ENCODE measurements at regions not wholly inside any gene's neighbourhood (a gene's known extent, or its start where the extent isn't known, plus 50 kb on each side); places are given as distances from the start of the nearest gene placed in this dataset.
A peak's percentile ranks its signal among the peaks of the same experiment; 100 is the strongest.
"Not testable (repeated sequence)": the region's sequence is repeated elsewhere in the genome, so short reads cannot be mapped to it uniquely, and the experiment has no call there.

- DNase-seq, result no peak
Observed at GRCh38 chr3:165716592-165716991, 120.6 kb downstream of the BCHE start.

- DNase-seq, result no peak
Observed at GRCh38 chr3:165713479-165713878, 123.7 kb downstream of the BCHE start.

- no peak for DNase-seq
Observed at GRCh38 chr3:165712382-165712781, 124.8 kb downstream of the BCHE start.

GRCh38 chr3:165697910-165698309, 139.3 kb downstream of the BCHE start:
- no peak for DNase-seq

- no peak for DNase-seq
Observed at GRCh38 chr3:165696496-165696895, 140.7 kb downstream of the BCHE start.

GRCh38 chr3:165683947-165684346, 153.3 kb downstream of the BCHE start:
- DNase-seq, result no peak

GRCh38 chr3:165682734-165683133, 154.5 kb downstream of the BCHE start:
- no peak for DNase-seq

- DNase-seq, result no peak
Observed at GRCh38 chr3:165669967-165670366, 167.3 kb downstream of the BCHE start.

- DNase-seq, result no peak
Observed at GRCh38 chr3:165669504-165669903, 167.7 kb downstream of the BCHE start.

GRCh38 chr3:165667676-165668075, 169.5 kb downstream of the BCHE start:
- DNase-seq, result no peak

GRCh38 chr3:165658027-165658426, 179.2 kb downstream of the BCHE start:
- no peak for DNase-seq

- DNase-seq, result no peak
Observed at GRCh38 chr3:165653130-165653778, 184.0 kb downstream of the BCHE start.

GRCh38 chr3:165649282-165649681, 187.9 kb downstream of the BCHE start:
- not testable (repeated sequence) for DNase-seq

- no peak for DNase-seq
Observed at GRCh38 chr3:165645191-165645590, 192.0 kb downstream of the BCHE start.

GRCh38 chr3:165644331-165644730, 192.9 kb downstream of the BCHE start:
- DNase-seq, result no peak

GRCh38 chr3:165643425-165643824, 193.8 kb downstream of the BCHE start:
- no peak for DNase-seq

GRCh38 chr3:165642761-165643420, 194.3 kb downstream of the BCHE start:
- DNase-seq, result peak in 1 of 14 donors; percentile 7

GRCh38 chr3:165641569-165642310, 195.5 kb downstream of the BCHE start:
- no peak for DNase-seq

- no peak for DNase-seq
Observed at GRCh38 chr3:165640970-165641369, 196.3 kb downstream of the BCHE start.

- DNase-seq, result no peak
Observed at GRCh38 chr3:165640031-165640430, 197.2 kb downstream of the BCHE start.

GRCh38 chr3:165638034-165638433, 199.2 kb downstream of the BCHE start:
- DNase-seq, result no peak

GRCh38 chr3:165636684-165637015, 200.6 kb downstream of the BCHE start:
- no peak for DNase-seq

- no peak for DNase-seq
Observed at GRCh38 chr3:165635791-165636683, 201.2 kb downstream of the BCHE start.

Measured in C1 segment of cervical spinal cord (tissue), 14 donors.